ENCODE measurements at regions not wholly inside any gene's neighbourhood (a gene's known extent, or its start where the extent isn't known, plus 50 kb on each side); places are given as distances from the start of the nearest gene placed in this dataset.

DNA sequence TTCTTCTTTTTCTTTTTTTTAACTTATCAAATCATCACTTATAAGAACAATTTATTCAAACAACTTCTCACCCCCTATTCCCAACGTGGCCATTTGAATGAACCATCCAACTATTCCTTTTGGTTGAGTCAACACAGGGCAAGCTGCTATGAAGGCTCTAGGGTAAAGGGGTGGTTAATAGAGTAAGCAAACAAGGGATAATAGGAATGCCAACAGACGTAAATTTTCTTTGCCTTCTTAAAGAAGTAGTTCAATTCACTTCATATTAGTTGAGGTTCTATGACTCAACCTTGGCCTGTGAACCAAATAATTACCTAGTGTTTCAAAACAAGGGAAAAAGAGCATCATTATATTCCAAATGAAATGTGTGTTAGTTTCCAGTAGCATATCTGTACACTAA lies 1383.8 kb upstream of the SLC10A2 start:
- no peaks in the 10 kb centered on the region for H3K4me1 ChIP-seq (ENCODE audit: control insufficient read depth in 1 of 2, extremely low read depth in 1 of 2, insufficient read depth in 2 of 2, low read length in 2 of 2)
- POLR2A ChIA-PET, result no interaction called here
- no peak overlapping the region for H3K4me3 ChIP-seq (ENCODE audit: control insufficient read depth in 1 of 2, extremely low read depth in 1 of 2, low read length in 1 of 2)
- H3K27me3 Mint-ChIP-seq, result no peaks in the 10 kb centered on the region
- H3K4me3 Mint-ChIP-seq, result no peak overlapping the region
- WGBS (ENCODE audit: insufficient coverage), result no CpG with 5 or more reads among the region's 2 CpGs
- H3K27me3 ChIP-seq (replicated peaks in 1 of 2; ENCODE audit: control insufficient read depth in 2 of 2, extremely low read depth in 1 of 2, insufficient read depth in 2 of 2, low read length in 1 of 2), result no peaks in the 10 kb centered on the region
- ATAC-seq (replicated peaks in 1 of 4), result no peak
- H3K9me3 Mint-ChIP-seq, result peaks cover 10 to 37% (median 19%) of the 10 kb centered on the region in 3 donors
- no peak for DNase-seq
- H3K4me1 Mint-ChIP-seq, result no peaks in the 10 kb centered on the region
- H3K27ac Mint-ChIP-seq, result no peak overlapping the region
- H3K36me3 ChIP-seq (ENCODE audit: control insufficient read depth in 2 of 2, extremely low read depth in 1 of 2, insufficient read depth in 1 of 2, low read length in 1 of 2), result no peaks in the 10 kb centered on the region
- no peak overlapping the region for H3K27ac ChIP-seq (ENCODE audit: low read length)
- CTCF ChIA-PET, result no interaction called here
- H3K9me3 ChIP-seq, result no peaks in the 10 kb centered on the region
- no peaks in the 10 kb centered on the region for H3K36me3 Mint-ChIP-seq

DNA sequence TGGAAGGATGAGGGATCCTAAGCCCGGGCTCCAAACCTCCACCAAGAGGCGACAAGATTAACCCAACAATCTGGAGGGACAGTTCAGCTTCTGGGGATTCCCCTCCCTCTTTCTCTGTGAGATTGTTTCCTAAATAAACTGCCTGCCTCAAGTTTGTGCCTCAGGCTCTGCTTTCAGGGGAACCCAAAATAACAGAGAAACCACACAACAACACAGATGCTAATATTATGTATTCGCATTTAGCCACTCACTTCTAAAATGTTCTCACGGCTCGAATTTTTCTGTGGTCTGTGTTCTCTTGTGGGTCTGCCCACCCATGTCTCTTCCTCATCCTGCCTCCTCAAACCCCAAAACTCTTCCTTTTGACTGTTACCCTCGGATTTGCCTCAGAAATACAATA lies 1381.1 kb upstream of the SLC10A2 start:
- WGBS (ENCODE audit: insufficient coverage), result 73% methylated on average over 6 of the region's 6 CpGs
- ChIA-PET CTCF (no interaction called here), POLR2A (no interaction called here)
- Histone ChIP-seq H3K4me3 (ENCODE audit: control insufficient read depth in 1 of 2, extremely low read depth in 1 of 2, low read length in 1 of 2) (no peak overlapping the region), H3K27ac (ENCODE audit: low read length) (no peak overlapping the region), H3K4me1 (ENCODE audit: control insufficient read depth in 1 of 2, extremely low read depth in 1 of 2, insufficient read depth in 2 of 2, low read length in 2 of 2) (no peaks in the 10 kb centered on the region), H3K36me3 (ENCODE audit: control insufficient read depth in 2 of 2, extremely low read depth in 1 of 2, insufficient read depth in 1 of 2, low read length in 1 of 2) (no peaks in the 10 kb centered on the region), H3K27me3 (replicated peaks in 1 of 2; ENCODE audit: control insufficient read depth in 2 of 2, extremely low read depth in 1 of 2, insufficient read depth in 2 of 2, low read length in 1 of 2) (no peaks in the 10 kb centered on the region), H3K9me3 (no peaks in the 10 kb centered on the region)
- Mint-ChIP-seq H3K9me3 (peaks cover 10 to 38% (median 16%) of the 10 kb centered on the region in 3 donors), H3K27me3 (no peaks in the 10 kb centered on the region), H3K4me3 (no peak overlapping the region), H3K27ac (no peak overlapping the region), H3K4me1 (no peaks in the 10 kb centered on the region), H3K36me3 (no peaks in the 10 kb centered on the region)
- no peak for ATAC-seq (replicated peaks in 1 of 4)
- DNase-seq, result no peak

GRCh38 chr13:104442536-104442935 lies 1376.3 kb upstream of the SLC10A2 start:
- no peaks in the 10 kb centered on the region for H3K36me3 ChIP-seq (ENCODE audit: control insufficient read depth in 2 of 2, extremely low read depth in 1 of 2, insufficient read depth in 1 of 2, low read length in 1 of 2)
- H3K27ac Mint-ChIP-seq, result no peak overlapping the region
- no peak overlapping the region for H3K4me3 Mint-ChIP-seq
- no peaks in the 10 kb centered on the region for H3K4me1 ChIP-seq (ENCODE audit: control insufficient read depth in 1 of 2, extremely low read depth in 1 of 2, insufficient read depth in 2 of 2, low read length in 2 of 2)
- POLR2A ChIA-PET, result no interaction called here
- no peak overlapping the region for H3K27ac ChIP-seq (ENCODE audit: low read length)
- no peak overlapping the region for H3K4me3 ChIP-seq (ENCODE audit: control insufficient read depth in 1 of 2, extremely low read depth in 1 of 2, low read length in 1 of 2)
- CTCF ChIA-PET, result no interaction called here
- H3K4me1 Mint-ChIP-seq, result no peaks in the 10 kb centered on the region
- no peaks in the 10 kb centered on the region for H3K36me3 Mint-ChIP-seq
- no peaks in the 10 kb centered on the region for H3K9me3 ChIP-seq
- H3K27me3 Mint-ChIP-seq, result no peaks in the 10 kb centered on the region
- no peak for DNase-seq
- no peak for ATAC-seq (replicated peaks in 1 of 4)
- 41% methylated on average over 3 of the region's 3 CpGs for WGBS (ENCODE audit: insufficient coverage)
- no peaks in the 10 kb centered on the region for H3K27me3 ChIP-seq (replicated peaks in 1 of 2; ENCODE audit: control insufficient read depth in 2 of 2, extremely low read depth in 1 of 2, insufficient read depth in 2 of 2, low read length in 1 of 2)
- peaks cover 7 to 22% (median 10%) of the 10 kb centered on the region in 3 donors for H3K9me3 Mint-ChIP-seq

GRCh38 chr13:104436555-104436954 lies 1370.3 kb upstream of the SLC10A2 start:
- CTCF ChIA-PET, result no interaction called here
- peaks cover 0 to 5% (median 0%) of the 10 kb centered on the region in 3 donors for H3K9me3 Mint-ChIP-seq

DNA sequence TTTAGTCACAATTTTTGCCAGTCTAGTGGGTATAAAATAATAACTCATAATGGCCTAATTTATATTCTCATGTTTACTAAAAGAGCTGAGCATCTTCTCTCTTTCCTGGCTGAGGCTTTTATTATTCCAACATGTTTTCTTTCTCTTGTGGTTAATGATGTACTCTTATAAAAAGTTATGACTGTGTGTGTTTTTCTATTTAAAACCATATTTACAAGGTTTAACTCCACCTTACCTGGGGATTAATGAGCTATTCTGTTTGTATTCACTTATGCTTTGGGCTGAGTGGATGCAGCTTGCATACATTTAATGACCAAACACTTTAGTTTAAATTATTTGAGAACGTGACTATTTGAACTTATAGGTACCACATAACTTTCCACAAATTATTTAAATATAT lies 1365.7 kb upstream of the SLC10A2 start:
- DNase-seq, result no peak
- H3K4me3 Mint-ChIP-seq, result no peak overlapping the region
- Histone ChIP-seq H3K27me3 (replicated peaks in 1 of 2; ENCODE audit: control insufficient read depth in 2 of 2, extremely low read depth in 1 of 2, insufficient read depth in 2 of 2, low read length in 1 of 2) (no peaks in the 10 kb centered on the region), H3K4me3 (ENCODE audit: control insufficient read depth in 1 of 2, extremely low read depth in 1 of 2, low read length in 1 of 2) (no peak overlapping the region), H3K9me3 (no peaks in the 10 kb centered on the region), H3K36me3 (ENCODE audit: control insufficient read depth in 2 of 2, extremely low read depth in 1 of 2, insufficient read depth in 1 of 2, low read length in 1 of 2) (no peaks in the 10 kb centered on the region), H3K27ac (ENCODE audit: low read length) (no peak overlapping the region), H3K4me1 (ENCODE audit: control insufficient read depth in 1 of 2, extremely low read depth in 1 of 2, insufficient read depth in 2 of 2, low read length in 2 of 2) (no peaks in the 10 kb centered on the region)
- no peak overlapping the region for H3K27ac Mint-ChIP-seq
- no peaks in the 10 kb centered on the region for H3K4me1 Mint-ChIP-seq
- peaks cover 0 to 11% (median 11%) of the 10 kb centered on the region in 3 donors for H3K9me3 Mint-ChIP-seq
- H3K27me3 Mint-ChIP-seq, result no peaks in the 10 kb centered on the region
- no CpG with 5 or more reads among the region's 1 CpG for WGBS (ENCODE audit: insufficient coverage)
- POLR2A ChIA-PET, result no interaction called here
- no peak for ATAC-seq (replicated peaks in 1 of 4)
- no peaks in the 10 kb centered on the region for H3K36me3 Mint-ChIP-seq
- CTCF ChIA-PET, result interaction anchor here in 1 of 2 donors (0.7 kb wide), 1 partner anchor 170 kb away, joined by 5 read pairs; no protein-coding TSS in a partner anchor

More at GRCh38 chr13:104436555-104436954, 1370.3 kb upstream of the SLC10A2 start:
- H3K27me3 ChIP-seq (replicated peaks in 1 of 2; ENCODE audit: control insufficient read depth in 2 of 2, extremely low read depth in 1 of 2, insufficient read depth in 2 of 2, low read length in 1 of 2), result no peaks in the 10 kb centered on the region
- Mint-ChIP-seq H3K36me3 (no peaks in the 10 kb centered on the region), H3K27me3 (no peaks in the 10 kb centered on the region), H3K4me3 (no peak overlapping the region), H3K4me1 (no peaks in the 10 kb centered on the region), H3K27ac (no peak overlapping the region)
- POLR2A ChIA-PET, result no interaction called here
- WGBS (ENCODE audit: insufficient coverage), result no CpG with 5 or more reads among the region's 2 CpGs
- no peaks in the 10 kb centered on the region for H3K4me1 ChIP-seq (ENCODE audit: control insufficient read depth in 1 of 2, extremely low read depth in 1 of 2, insufficient read depth in 2 of 2, low read length in 2 of 2)
- ATAC-seq (replicated peaks in 1 of 4), result no peak
- H3K27ac ChIP-seq (ENCODE audit: low read length), result no peak overlapping the region
- H3K36me3 ChIP-seq (ENCODE audit: control insufficient read depth in 2 of 2, extremely low read depth in 1 of 2, insufficient read depth in 1 of 2, low read length in 1 of 2), result no peaks in the 10 kb centered on the region
- no peak overlapping the region for H3K4me3 ChIP-seq (ENCODE audit: control insufficient read depth in 1 of 2, extremely low read depth in 1 of 2, low read length in 1 of 2)
- no peak for DNase-seq
- no peaks in the 10 kb centered on the region for H3K9me3 ChIP-seq

- Histone ChIP-seq H3K9me3 (no peaks in the 10 kb centered on the region), H3K4me3 (ENCODE audit: control insufficient read depth in 1 of 2, extremely low read depth in 1 of 2, low read length in 1 of 2) (no peak overlapping the region), H3K4me1 (ENCODE audit: control insufficient read depth in 1 of 2, extremely low read depth in 1 of 2, insufficient read depth in 2 of 2, low read length in 2 of 2) (no peaks in the 10 kb centered on the region), H3K36me3 (ENCODE audit: control insufficient read depth in 2 of 2, extremely low read depth in 1 of 2, insufficient read depth in 1 of 2, low read length in 1 of 2) (no peaks in the 10 kb centered on the region), H3K27me3 (replicated peaks in 1 of 2; ENCODE audit: control insufficient read depth in 2 of 2, extremely low read depth in 1 of 2, insufficient read depth in 2 of 2, low read length in 1 of 2) (no peaks in the 10 kb centered on the region), H3K27ac (ENCODE audit: low read length) (no peak overlapping the region)
- ATAC-seq (replicated peaks in 1 of 4) (no peak), DNase-seq (no peak)
- no peak overlapping the region for H3K27ac Mint-ChIP-seq
- peaks cover 0 to 11% (median 6%) of the 10 kb centered on the region in 3 donors for H3K9me3 Mint-ChIP-seq
- H3K27me3 Mint-ChIP-seq, result no peaks in the 10 kb centered on the region
- ChIA-PET POLR2A (no interaction called here), CTCF (no interaction called here)
- no peak overlapping the region for H3K4me3 Mint-ChIP-seq
- no peaks in the 10 kb centered on the region for H3K4me1 Mint-ChIP-seq
- no peaks in the 10 kb centered on the region for H3K36me3 Mint-ChIP-seq
- no CpG with 5 or more reads among the region's 4 CpGs for WGBS (ENCODE audit: insufficient coverage)
Observed at GRCh38 chr13:104426435-104426834, 1360.2 kb upstream of the SLC10A2 start.

- WGBS (ENCODE audit: insufficient coverage), result 62% methylated on average over 4 of the region's 4 CpGs
Observed at GRCh38 chr13:104422668-104423067, 1356.5 kb upstream of the SLC10A2 start.

More at GRCh38 chr13:104422668-104423067, 1356.5 kb upstream of the SLC10A2 start:
- Histone ChIP-seq H3K36me3 (ENCODE audit: control insufficient read depth in 2 of 2, extremely low read depth in 1 of 2, insufficient read depth in 1 of 2, low read length in 1 of 2) (no peaks in the 10 kb centered on the region), H3K4me1 (ENCODE audit: control insufficient read depth in 1 of 2, extremely low read depth in 1 of 2, insufficient read depth in 2 of 2, low read length in 2 of 2) (no peaks in the 10 kb centered on the region), H3K27ac (ENCODE audit: low read length) (no peak overlapping the region), H3K9me3 (no peaks in the 10 kb centered on the region), H3K27me3 (replicated peaks in 1 of 2; ENCODE audit: control insufficient read depth in 2 of 2, extremely low read depth in 1 of 2, insufficient read depth in 2 of 2, low read length in 1 of 2) (no peaks in the 10 kb centered on the region), H3K4me3 (ENCODE audit: control insufficient read depth in 1 of 2, extremely low read depth in 1 of 2, low read length in 1 of 2) (no peak overlapping the region)
- ChIA-PET POLR2A (no interaction called here), CTCF (no interaction called here)
- Mint-ChIP-seq H3K4me1 (no peaks in the 10 kb centered on the region), H3K4me3 (no peak overlapping the region), H3K36me3 (no peaks in the 10 kb centered on the region), H3K9me3 (peaks cover 0 to 4% (median 0%) of the 10 kb centered on the region in 3 donors), H3K27ac (no peak overlapping the region), H3K27me3 (no peaks in the 10 kb centered on the region)
- ATAC-seq (replicated peaks in 1 of 4) (no peak), DNase-seq (no peak)
